ENCODE measurements at regions not wholly inside any gene's neighbourhood (a gene's known extent, or its start where the extent isn't known, plus 50 kb on each side); places are given as distances from the start of the nearest gene placed in this dataset.

GRCh38 chr17:33551911-33552310 lies 258.8 kb upstream of the ASIC2 start:
- no peaks in the 10 kb centered on the region for H3K4me1 ChIP-seq (ENCODE audit: insufficient read depth, insufficient read length)
- H3K9ac ChIP-seq (ENCODE audit: insufficient read length, low read depth): no peak overlapping the region
- H3K27me3 ChIP-seq (ENCODE audit: insufficient read depth, insufficient read length): no peaks in the 10 kb centered on the region
- no peak overlapping the region for H3K4me3 ChIP-seq (ENCODE audit: insufficient read length, low read depth)
- TF ChIP-seq SUZ12 (IDR thresholded peaks at IDR 0.05; ENCODE audit: extremely low read depth, insufficient read depth, insufficient read length) (no peak), ZNF274 (IDR thresholded peaks at IDR 0.05; ENCODE audit: low read depth, low read length) (no peak), YY1 (IDR thresholded peaks at IDR 0.05; ENCODE audit: insufficient read depth, insufficient read length) (no peak)
- no peaks in the 10 kb centered on the region for H3K36me3 ChIP-seq (ENCODE audit: insufficient read depth, insufficient read length, low read length)
- H3K9me3 ChIP-seq (ENCODE audit: insufficient read depth, low read length): no peaks in the 10 kb centered on the region
- no peak for DNase-seq (ENCODE audit: low read depth, low spot score)

DNA sequence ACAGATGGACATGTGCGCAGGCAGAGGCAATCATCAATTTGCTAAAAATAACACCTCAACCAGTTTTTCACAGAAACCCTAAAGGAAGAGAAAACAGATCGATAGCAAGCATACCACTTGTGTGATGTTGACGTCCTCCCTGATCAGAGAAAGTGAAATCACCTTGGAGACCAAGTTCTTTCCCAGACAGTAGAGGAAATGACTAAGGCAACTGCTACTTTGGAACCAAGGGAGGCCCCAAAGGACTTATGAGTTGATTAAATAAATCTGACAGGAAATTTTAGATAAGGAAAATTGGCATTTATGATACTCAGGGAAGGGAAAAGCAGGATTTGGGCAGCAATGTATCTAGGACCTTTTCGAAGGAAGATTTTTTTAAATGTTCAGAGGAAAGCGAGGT lies 267.1 kb upstream of the ASIC2 start:
- Histone ChIP-seq H3K4me3 (ENCODE audit: insufficient read length, low read depth) (no peak overlapping the region), H3K36me3 (ENCODE audit: insufficient read depth, insufficient read length, low read length) (no peaks in the 10 kb centered on the region), H3K9me3 (ENCODE audit: insufficient read depth, low read length) (no peaks in the 10 kb centered on the region; the same call in 1 of the 2 replicates), H3K4me1 (ENCODE audit: insufficient read depth, insufficient read length) (no peaks in the 10 kb centered on the region), H3K27me3 (ENCODE audit: insufficient read depth, insufficient read length) (no peaks in the 10 kb centered on the region), H3K9ac (ENCODE audit: insufficient read length, low read depth) (no peak overlapping the region)
- TF ChIP-seq SUZ12 (IDR thresholded peaks at IDR 0.05; ENCODE audit: extremely low read depth, insufficient read depth, insufficient read length): no peak
- no peak for TF ChIP-seq YY1 (IDR thresholded peaks at IDR 0.05; ENCODE audit: insufficient read depth, insufficient read length)
- no peak for TF ChIP-seq ZNF274 (IDR thresholded peaks at IDR 0.05; ENCODE audit: low read depth, low read length)
- DNase-seq (ENCODE audit: low read depth, low spot score): no peak

- H3K4me3 ChIP-seq (ENCODE audit: insufficient read length, low read depth): no peak overlapping the region
- no peaks in the 10 kb centered on the region for H3K36me3 ChIP-seq (ENCODE audit: insufficient read depth, insufficient read length, low read length)
- no peak overlapping the region for H3K9ac ChIP-seq (ENCODE audit: insufficient read length, low read depth)
- no peaks in the 10 kb centered on the region; the same call in 1 of the 2 replicates for H3K9me3 ChIP-seq (ENCODE audit: insufficient read depth, low read length)
- no peaks in the 10 kb centered on the region for H3K4me1 ChIP-seq (ENCODE audit: insufficient read depth, insufficient read length)
- no peak for DNase-seq (ENCODE audit: low read depth, low spot score)
- TF ChIP-seq ZNF274 (IDR thresholded peaks at IDR 0.05; ENCODE audit: low read depth, low read length) (no peak), SUZ12 (IDR thresholded peaks at IDR 0.05; ENCODE audit: extremely low read depth, insufficient read depth, insufficient read length) (no peak), YY1 (IDR thresholded peaks at IDR 0.05; ENCODE audit: insufficient read depth, insufficient read length) (no peak)
- no peaks in the 10 kb centered on the region for H3K27me3 ChIP-seq (ENCODE audit: insufficient read depth, insufficient read length)
Measured at GRCh38 chr17:33560871-33561270, 267.8 kb upstream of the ASIC2 start.

GRCh38 chr17:33561569-33562334 lies 268.7 kb upstream of the ASIC2 start:
- TF ChIP-seq ZNF274 (IDR thresholded peaks at IDR 0.05; ENCODE audit: low read depth, low read length): no peak
- no peak for TF ChIP-seq YY1 (IDR thresholded peaks at IDR 0.05; ENCODE audit: insufficient read depth, insufficient read length)
- no peak for TF ChIP-seq SUZ12 (IDR thresholded peaks at IDR 0.05; ENCODE audit: extremely low read depth, insufficient read depth, insufficient read length)
- H3K36me3 ChIP-seq (ENCODE audit: insufficient read depth, insufficient read length, low read length): no peaks in the 10 kb centered on the region
- no peaks in the 10 kb centered on the region for H3K27me3 ChIP-seq (ENCODE audit: insufficient read depth, insufficient read length)

GRCh38 chr17:33562792-33563191 lies 269.7 kb upstream of the ASIC2 start:
- TF ChIP-seq YY1 (IDR thresholded peaks at IDR 0.05; ENCODE audit: insufficient read depth, insufficient read length) (no peak), ZNF274 (IDR thresholded peaks at IDR 0.05; ENCODE audit: low read depth, low read length) (no peak), SUZ12 (IDR thresholded peaks at IDR 0.05; ENCODE audit: extremely low read depth, insufficient read depth, insufficient read length) (no peak)

More at GRCh38 chr17:33561569-33562334, 268.7 kb upstream of the ASIC2 start:
- Histone ChIP-seq H3K4me3 (ENCODE audit: insufficient read length, low read depth) (no peak overlapping the region), H3K4me1 (ENCODE audit: insufficient read depth, insufficient read length) (no peaks in the 10 kb centered on the region), H3K9ac (ENCODE audit: insufficient read length, low read depth) (no peak overlapping the region), H3K9me3 (ENCODE audit: insufficient read depth, low read length) (no peaks in the 10 kb centered on the region; the same call in 1 of the 2 replicates)
- DNase-seq (ENCODE audit: low read depth, low spot score): no peak

GRCh38 chr17:33564146-33564545 lies 271.1 kb upstream of the ASIC2 start:
- TF ChIP-seq SUZ12 (IDR thresholded peaks at IDR 0.05; ENCODE audit: extremely low read depth, insufficient read depth, insufficient read length): no peak
- no peak for TF ChIP-seq YY1 (IDR thresholded peaks at IDR 0.05; ENCODE audit: insufficient read depth, insufficient read length)
- TF ChIP-seq ZNF274 (IDR thresholded peaks at IDR 0.05; ENCODE audit: low read depth, low read length): no peak
- Histone ChIP-seq H3K36me3 (ENCODE audit: insufficient read depth, insufficient read length, low read length) (no peaks in the 10 kb centered on the region), H3K4me3 (ENCODE audit: insufficient read length, low read depth) (no peak overlapping the region), H3K4me1 (ENCODE audit: insufficient read depth, insufficient read length) (no peaks in the 10 kb centered on the region), H3K27me3 (ENCODE audit: insufficient read depth, insufficient read length) (no peaks in the 10 kb centered on the region), H3K9ac (ENCODE audit: insufficient read length, low read depth) (no peak overlapping the region), H3K9me3 (ENCODE audit: insufficient read depth, low read length) (no peaks in the 10 kb centered on the region; the same call in 1 of the 2 replicates)
- DNase-seq (ENCODE audit: low read depth, low spot score): no peak

More at GRCh38 chr17:33562792-33563191, 269.7 kb upstream of the ASIC2 start:
- DNase-seq (ENCODE audit: low read depth, low spot score): no peak
- Histone ChIP-seq H3K36me3 (ENCODE audit: insufficient read depth, insufficient read length, low read length) (no peaks in the 10 kb centered on the region), H3K4me1 (ENCODE audit: insufficient read depth, insufficient read length) (no peaks in the 10 kb centered on the region), H3K9me3 (ENCODE audit: insufficient read depth, low read length) (no peaks in the 10 kb centered on the region; the same call in 1 of the 2 replicates), H3K4me3 (ENCODE audit: insufficient read length, low read depth) (no peak overlapping the region), H3K27me3 (ENCODE audit: insufficient read depth, insufficient read length) (no peaks in the 10 kb centered on the region), H3K9ac (ENCODE audit: insufficient read length, low read depth) (no peak overlapping the region)

DNA sequence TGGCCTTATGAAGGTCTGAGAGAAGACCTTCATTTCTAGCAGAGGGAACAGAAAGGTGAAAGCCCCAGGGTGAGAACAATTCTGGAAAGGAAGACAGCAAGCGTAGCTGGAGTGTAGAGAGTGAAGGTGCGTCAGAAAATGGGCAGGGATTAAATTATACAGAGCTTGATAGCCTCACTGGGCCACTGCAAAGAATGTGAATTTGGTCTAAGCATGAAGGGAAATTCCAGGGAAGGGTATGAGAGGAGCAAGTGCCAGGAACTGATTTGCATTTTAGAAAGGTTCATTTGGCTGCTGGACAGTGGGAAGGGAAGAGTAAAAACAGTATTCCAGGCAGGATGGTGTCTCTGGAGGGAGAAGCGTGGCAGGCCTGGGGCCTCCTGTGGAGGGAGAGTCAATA lies 274.1 kb upstream of the ASIC2 start:
- H3K9me3 ChIP-seq (ENCODE audit: insufficient read depth, low read length): no peaks in the 10 kb centered on the region; the same call in 1 of the 2 replicates
- no peaks in the 10 kb centered on the region for H3K27me3 ChIP-seq (ENCODE audit: insufficient read depth, insufficient read length)
- TF ChIP-seq YY1 (IDR thresholded peaks at IDR 0.05; ENCODE audit: insufficient read depth, insufficient read length) (no peak), SUZ12 (IDR thresholded peaks at IDR 0.05; ENCODE audit: extremely low read depth, insufficient read depth, insufficient read length) (no peak), ZNF274 (IDR thresholded peaks at IDR 0.05; ENCODE audit: low read depth, low read length) (no peak)
- no peak overlapping the region for H3K9ac ChIP-seq (ENCODE audit: insufficient read length, low read depth)
- no peaks in the 10 kb centered on the region for H3K4me1 ChIP-seq (ENCODE audit: insufficient read depth, insufficient read length)
- H3K4me3 ChIP-seq (ENCODE audit: insufficient read length, low read depth): no peak overlapping the region
- no peaks in the 10 kb centered on the region for H3K36me3 ChIP-seq (ENCODE audit: insufficient read depth, insufficient read length, low read length)
- DNase-seq (ENCODE audit: low read depth, low spot score): no peak
